ENCODE measurements at regions not wholly inside any gene's neighbourhood (a gene's known extent, or its start where the extent isn't known, plus 50 kb on each side); places are given as distances from the start of the nearest gene placed in this dataset.

DNA sequence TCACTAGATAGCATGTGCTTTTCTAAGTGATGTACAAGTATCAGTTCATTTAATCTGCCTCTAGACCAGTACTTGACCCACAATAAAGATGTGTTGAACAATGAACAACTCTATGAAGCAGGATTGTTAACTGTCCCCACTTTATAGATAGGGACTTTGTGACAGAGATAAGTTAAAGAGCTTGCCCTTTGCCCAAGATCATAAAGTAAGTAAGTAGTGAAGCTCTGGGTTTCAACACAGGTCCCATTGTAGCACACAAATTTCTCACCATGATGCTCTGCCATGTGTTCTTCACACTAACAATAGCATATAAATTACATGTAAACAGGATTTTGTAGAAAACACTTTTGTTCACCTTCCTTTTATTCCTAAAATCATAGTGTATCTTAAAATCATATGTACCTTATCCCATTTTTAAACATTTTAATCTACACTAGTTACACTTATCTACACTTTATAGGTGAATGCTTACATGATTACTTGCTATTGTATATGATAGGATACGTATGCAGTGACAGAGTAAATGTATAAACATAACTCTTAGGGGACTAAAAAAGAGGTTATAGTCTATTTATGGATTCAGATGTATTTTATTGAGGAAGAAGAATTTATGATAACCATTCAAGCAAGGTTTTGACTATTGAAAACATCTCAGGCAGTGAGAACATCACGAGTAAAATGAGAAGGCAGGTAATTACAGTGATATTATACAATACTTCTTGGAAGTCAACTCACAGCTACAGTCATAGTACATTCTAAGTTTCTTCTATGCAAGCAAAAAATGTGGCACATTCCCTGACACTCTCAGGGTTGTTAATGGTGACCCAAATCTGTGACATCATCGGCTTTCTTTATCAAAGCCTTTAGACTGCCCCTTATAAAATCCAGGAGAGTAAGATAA is 2275.1 kb downstream of the PCDH7 start:
- WGBS, 5 donors, result 46 to 65% (median 55%) methylated on average over 3 of the region's 3 CpGs
- Histone ChIP-seq H3K9me3 (no peaks in the 10 kb centered on the region), H3K27me3 (no peaks in the 10 kb centered on the region), H3K27ac (no peak overlapping the region), H3K4me3 (no peak overlapping the region), H3K4me1 (no peaks in the 10 kb centered on the region), H3K36me3 (no peaks in the 10 kb centered on the region)
- TF ChIP-seq EP300 (IDR thresholded peaks at IDR 0.05) (no peak), POLR2AphosphoS5 (IDR thresholded peaks at IDR 0.05) (no peak), POLR2A (IDR thresholded peaks at IDR 0.05) (no peak)
- TF ChIP-seq, protein P1, sequence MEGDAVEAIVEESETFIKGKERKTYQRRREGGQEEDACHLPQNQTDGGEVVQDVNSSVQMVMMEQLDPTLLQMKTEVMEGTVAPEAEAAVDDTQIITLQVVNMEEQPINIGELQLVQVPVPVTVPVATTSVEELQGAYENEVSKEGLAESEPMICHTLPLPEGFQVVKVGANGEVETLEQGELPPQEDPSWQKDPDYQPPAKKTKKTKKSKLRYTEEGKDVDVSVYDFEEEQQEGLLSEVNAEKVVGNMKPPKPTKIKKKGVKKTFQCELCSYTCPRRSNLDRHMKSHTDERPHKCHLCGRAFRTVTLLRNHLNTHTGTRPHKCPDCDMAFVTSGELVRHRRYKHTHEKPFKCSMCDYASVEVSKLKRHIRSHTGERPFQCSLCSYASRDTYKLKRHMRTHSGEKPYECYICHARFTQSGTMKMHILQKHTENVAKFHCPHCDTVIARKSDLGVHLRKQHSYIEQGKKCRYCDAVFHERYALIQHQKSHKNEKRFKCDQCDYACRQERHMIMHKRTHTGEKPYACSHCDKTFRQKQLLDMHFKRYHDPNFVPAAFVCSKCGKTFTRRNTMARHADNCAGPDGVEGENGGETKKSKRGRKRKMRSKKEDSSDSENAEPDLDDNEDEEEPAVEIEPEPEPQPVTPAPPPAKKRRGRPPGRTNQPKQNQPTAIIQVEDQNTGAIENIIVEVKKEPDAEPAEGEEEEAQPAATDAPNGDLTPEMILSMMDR (IDR thresholded peaks at IDR 0.05), result no peak
- intact Hi-C loops (cut with DNase I; ENCODE audit: low total_unique reads), result no loop called here
- no peak for DNase-seq

GRCh38 chr4:33013282-33013681 is 2293.1 kb downstream of the PCDH7 start:
- Histone ChIP-seq H3K27me3 (no peaks in the 10 kb centered on the region), H3K4me1 (no peaks in the 10 kb centered on the region), H3K4me3 (no peak overlapping the region), H3K36me3 (no peaks in the 10 kb centered on the region), H3K27ac (no peak overlapping the region), H3K9me3 (no peaks in the 10 kb centered on the region)
- no peak for TF ChIP-seq EP300 (IDR thresholded peaks at IDR 0.05)
- TF ChIP-seq, protein P1 (IDR thresholded peaks at IDR 0.05), result no peak
- TF ChIP-seq POLR2A (IDR thresholded peaks at IDR 0.05), result no peak
- no peak for TF ChIP-seq POLR2AphosphoS5 (IDR thresholded peaks at IDR 0.05)
- intact Hi-C loops (cut with DNase I; ENCODE audit: low total_unique reads), result no loop called here
- 58 to 76% (median 68%) methylated on average over 2 of the region's 2 CpGs for WGBS, 5 donors
- DNase-seq, result no peak

GRCh38 chr4:33025236-33025635 is 2305.1 kb downstream of the PCDH7 start:
- WGBS, 5 donors, result 84 to 91% (median 87%) methylated on average over 2 of the region's 2 CpGs
- no peak overlapping the region for H3K27ac ChIP-seq
- H3K4me3 ChIP-seq, result no peak overlapping the region
- H3K9me3 ChIP-seq, result no peaks in the 10 kb centered on the region
- no peaks in the 10 kb centered on the region for H3K27me3 ChIP-seq
- no peaks in the 10 kb centered on the region for H3K4me1 ChIP-seq
- no peak for TF ChIP-seq POLR2AphosphoS5 (IDR thresholded peaks at IDR 0.05)
- no peak for TF ChIP-seq POLR2A (IDR thresholded peaks at IDR 0.05)
- TF ChIP-seq EP300 (IDR thresholded peaks at IDR 0.05), result no peak
- TF ChIP-seq, protein P1 (IDR thresholded peaks at IDR 0.05), result no peak
- no peaks in the 10 kb centered on the region for H3K36me3 ChIP-seq
- intact Hi-C loops (cut with DNase I; ENCODE audit: low total_unique reads), result no loop called here
- no peak for DNase-seq

DNA sequence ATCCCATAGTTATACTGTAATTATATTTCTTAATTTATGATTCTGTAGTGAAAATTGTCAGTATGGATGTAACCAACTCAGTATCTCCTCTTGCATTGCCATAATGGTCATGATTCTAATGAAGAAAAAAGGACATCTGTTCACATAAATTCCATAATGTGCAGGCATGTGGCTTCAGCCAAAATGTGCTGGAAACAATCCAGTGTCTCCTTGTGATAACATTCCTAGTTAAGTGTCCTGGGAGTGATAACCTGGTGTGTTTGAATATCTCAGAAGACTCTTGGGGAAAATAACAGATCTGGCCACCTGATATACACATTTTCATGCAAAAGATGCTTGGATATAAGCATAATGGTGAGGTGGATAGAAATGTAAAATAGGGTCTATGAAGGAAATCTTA is 2309.8 kb downstream of the PCDH7 start:
- H3K4me3 ChIP-seq, result no peak overlapping the region
- DNase-seq, result no peak
- H3K27ac ChIP-seq, result no peak overlapping the region
- no peaks in the 10 kb centered on the region for H3K9me3 ChIP-seq
- H3K4me1 ChIP-seq, result no peaks in the 10 kb centered on the region
- no peaks in the 10 kb centered on the region for H3K27me3 ChIP-seq
- no peak for TF ChIP-seq EP300 (IDR thresholded peaks at IDR 0.05)
- TF ChIP-seq POLR2A (IDR thresholded peaks at IDR 0.05), result no peak
- TF ChIP-seq POLR2AphosphoS5 (IDR thresholded peaks at IDR 0.05), result no peak
- TF ChIP-seq, protein P1 (IDR thresholded peaks at IDR 0.05), result no peak
- H3K36me3 ChIP-seq, result no peaks in the 10 kb centered on the region
- intact Hi-C loops (cut with DNase I; ENCODE audit: low total_unique reads), result no loop called here

Data from stomach (tissue), 8 donors.